GM19043 (cell line): ENCODE measurements at regions not wholly inside any gene's neighbourhood (a gene's known extent, or its start where the extent isn't known, plus 50 kb on each side); places are given as distances from the start of the nearest gene placed in this dataset.
"Not testable (repeated sequence)": the region's sequence is repeated elsewhere in the genome, so short reads cannot be mapped to it uniquely, and the experiment has no call there.

ENCODE experiments used
- ATAC-seq: cut with Tn5 transposase; IDR thresholded peaks from one replicate; pipeline ENCODE4 v1.9.1; 2021; ENCODE audit warnings: low read depth; ENCODE audit not compliant: unreplicated experiment

DNA sequence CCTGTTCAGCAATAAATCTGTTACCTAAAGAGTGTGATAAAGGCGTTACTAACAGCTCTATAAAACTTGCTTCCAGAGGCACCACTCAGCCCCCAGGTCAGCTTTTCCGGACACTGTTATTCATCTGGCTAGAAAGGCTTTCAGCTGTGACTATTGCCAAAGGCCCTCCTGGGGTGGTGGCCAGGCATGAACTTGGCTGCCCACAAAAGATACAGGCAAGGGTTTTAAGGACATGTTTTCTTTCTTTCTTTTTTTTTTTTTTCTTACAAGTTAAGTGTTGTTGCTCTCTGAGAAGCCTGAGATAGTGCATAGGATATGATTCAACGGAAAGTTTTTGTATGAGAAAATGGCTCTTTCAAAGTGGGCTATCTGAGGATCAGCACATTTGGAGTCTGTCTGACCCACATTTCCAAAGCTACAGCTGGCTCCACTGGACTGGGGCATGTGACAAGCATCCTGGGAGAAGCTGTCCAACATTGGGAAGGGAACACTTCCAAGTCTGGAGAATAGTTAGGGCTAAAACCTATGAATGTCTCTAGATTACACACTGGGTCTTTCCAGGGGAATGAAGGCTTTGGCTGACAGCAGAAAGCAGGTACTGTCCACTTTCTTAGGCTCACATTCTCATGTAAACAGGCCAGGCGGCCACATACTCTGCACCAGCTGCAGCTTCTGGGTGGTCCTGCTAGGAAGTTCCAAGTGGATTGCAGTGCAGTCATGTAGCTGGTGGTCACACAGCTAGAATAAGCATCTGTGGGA, 639.7 kb downstream of the LMO4 start:
- ATAC-seq, result no peak

- no peak for ATAC-seq
Observed at GRCh38 chr1:87969040-87969439, 640.4 kb downstream of the LMO4 start.

DNA sequence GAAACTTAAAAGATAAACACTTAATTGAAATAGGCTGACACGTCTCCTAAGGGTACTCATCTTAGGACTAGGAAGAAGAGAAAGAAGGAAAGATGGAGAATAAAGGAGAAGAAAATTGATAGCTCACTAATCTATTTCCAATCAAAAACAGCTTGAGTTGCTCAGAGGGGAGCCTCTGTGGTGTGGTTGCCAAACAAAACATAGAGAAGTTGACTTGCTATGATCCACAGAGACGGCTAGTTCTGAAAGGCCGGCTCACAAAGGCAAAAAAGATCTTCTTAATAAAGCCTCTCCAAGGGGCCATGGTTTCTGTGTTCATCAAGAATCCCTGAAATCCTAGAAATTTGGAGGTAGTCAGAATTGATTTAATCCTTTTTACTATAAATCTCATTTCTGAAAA, 644.1 kb downstream of the LMO4 start:
- ATAC-seq, result no peak

DNA sequence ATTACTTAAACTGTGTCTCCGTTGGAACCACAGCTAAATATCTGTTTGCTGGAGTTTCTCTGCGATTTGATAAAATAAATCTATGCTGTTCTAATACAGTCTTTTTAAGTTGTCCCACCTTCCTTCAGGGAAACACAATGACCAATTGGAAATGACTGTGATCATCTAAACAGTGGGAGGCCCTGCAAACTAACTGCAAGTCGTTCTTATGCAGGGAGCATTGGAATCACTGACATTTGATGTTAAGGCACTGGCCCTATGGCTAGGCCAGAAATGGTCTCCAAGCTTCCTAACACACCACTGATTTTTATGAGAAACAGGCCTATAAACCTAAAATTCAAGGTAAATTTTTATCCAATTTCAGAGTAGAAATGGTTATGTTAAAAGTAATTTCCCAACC, 645.2 kb downstream of the LMO4 start:
- ATAC-seq, result no peak

DNA sequence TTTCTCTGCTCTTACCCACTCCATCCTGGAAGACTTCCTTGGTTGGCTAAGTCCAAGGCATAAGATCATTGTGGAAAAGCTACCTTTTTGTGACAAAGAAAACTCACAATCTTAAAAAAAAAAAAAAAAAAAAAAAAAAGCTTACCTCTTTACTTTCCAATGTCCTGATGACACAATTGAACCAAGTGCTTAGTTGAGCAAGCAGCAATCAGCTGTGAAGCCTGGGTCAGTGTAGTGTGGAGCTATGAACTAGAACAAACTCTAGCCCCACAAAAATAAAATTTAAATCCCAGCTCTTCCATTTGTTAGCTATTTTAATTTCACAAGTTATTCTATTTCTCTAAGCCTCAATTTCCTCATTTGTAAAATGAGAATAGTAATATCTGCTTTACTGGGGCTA, 647.6 kb downstream of the LMO4 start:
- ATAC-seq, result no peak

DNA sequence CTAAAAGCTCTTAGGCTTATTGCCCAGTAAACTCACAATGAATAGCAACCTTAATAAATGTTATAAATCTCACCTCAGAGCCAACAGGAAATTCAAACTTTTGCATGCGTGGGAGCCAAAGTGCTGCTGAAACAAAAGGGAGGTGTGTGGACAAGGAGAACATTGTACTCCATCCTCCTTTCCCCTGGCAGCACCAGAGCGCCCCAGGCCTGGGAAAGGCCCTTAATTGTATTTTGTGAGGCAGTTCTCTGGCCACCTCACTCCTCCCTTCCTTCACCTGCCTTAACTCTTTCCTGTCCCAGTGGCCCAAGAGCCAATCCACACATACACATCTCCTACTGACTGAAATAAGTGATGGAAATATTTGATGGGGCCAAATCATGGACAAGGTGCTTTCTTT, 648.5 kb downstream of the LMO4 start:
- no peak for ATAC-seq

DNA sequence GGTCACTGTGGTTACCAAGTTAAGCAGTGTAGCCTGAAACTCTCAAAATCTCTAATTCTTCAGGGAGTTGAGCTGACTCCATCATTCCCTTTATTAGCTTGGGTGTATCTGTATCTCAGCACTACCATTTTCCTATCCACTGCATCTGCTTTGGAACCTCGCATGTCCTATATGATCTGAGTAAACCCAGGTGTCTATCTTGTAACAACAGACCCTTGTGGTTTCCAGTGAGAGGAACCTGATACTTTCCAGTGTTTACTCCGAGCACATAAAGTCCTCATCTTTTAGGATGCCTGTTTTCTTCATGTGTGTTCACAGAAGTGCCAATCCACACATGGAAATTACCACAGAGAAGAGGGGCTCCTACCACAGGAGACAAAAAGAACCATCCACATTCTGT, 650.4 kb downstream of the LMO4 start:
- ATAC-seq, result no peak

GRCh38 chr1:87980494-87980893, 651.8 kb downstream of the LMO4 start:
- no peak for ATAC-seq

- no peak for ATAC-seq
Observed at GRCh38 chr1:87981386-87981785, 652.7 kb downstream of the LMO4 start.

GRCh38 chr1:87981810-87982209, 653.1 kb downstream of the LMO4 start:
- no peak for ATAC-seq

- ATAC-seq, result no peak
Observed at GRCh38 chr1:87983841-87984240, 655.2 kb downstream of the LMO4 start.

DNA sequence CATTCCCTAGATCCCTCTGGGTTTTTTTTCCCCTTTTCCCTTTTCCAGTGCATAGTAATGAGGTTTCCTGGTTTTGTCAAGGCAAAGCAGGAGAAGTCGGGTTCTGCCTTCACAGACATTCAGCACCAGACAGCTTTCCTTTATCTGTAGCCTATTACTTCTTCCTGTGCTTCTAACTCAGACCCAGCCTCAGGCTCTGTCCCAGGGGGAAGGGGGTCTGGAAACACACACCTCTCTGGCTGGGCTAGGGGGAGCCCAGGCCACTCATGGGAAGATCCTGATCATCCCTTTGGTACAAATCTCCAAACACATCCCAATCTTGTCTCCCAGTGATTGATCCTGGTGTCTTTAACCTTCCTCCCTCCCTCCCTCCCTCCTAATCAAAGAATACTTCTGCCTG, 656.4 kb downstream of the LMO4 start:
- ATAC-seq, result no peak

DNA sequence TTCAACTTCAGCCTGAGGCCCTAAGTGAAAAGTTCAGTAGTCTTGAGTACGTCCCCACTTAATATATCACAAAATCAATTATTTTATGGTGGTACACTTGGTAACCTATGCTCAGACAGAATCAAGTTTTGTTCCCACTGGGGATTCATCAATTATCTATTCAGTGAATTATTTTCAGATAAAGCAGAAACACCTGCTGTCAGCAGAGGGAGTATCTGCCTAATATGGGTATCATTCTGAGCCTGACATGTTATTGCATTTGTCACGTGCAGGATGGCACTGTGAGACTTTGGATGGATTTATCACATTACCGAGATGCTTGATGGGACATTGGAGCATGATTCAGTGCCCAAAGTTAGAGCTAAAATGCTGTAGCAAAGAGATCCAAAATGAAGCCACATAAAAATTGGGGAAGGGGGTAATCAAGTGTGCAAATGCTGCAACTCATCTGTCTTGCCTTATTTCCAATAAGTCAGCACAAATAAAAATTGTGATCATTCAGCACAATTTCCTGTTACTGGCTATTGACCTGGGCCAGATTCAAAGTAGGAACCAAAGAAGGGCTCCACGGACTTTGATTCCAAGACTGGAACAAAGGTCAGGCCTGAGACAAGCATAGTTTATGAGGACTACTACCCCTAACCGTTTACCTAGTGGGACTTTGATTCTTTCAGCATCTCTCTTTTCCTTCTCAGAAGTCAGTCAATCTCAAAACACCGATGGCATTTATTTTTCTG, 657.6 kb downstream of the LMO4 start:
- ATAC-seq, result no peak

DNA sequence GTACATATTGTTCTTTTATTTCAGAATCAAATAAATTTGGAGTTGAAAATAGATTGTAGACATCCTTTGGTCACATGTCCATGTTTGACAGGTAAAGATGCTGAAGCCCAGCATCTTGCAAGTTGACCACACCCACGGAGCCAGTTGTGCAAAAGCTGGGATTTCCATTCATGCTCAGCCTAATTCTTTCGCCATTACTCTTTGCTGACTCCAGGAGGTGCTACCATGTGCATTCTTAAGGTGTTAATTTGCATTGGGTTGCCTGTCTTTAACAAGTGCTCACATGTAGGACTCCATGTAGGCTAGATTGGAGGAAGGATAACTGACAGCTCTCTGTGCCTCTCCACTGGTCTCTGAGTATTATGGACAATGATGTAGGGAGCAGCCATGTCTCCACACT, 660.7 kb downstream of the LMO4 start:
- ATAC-seq, result no peak

DNA sequence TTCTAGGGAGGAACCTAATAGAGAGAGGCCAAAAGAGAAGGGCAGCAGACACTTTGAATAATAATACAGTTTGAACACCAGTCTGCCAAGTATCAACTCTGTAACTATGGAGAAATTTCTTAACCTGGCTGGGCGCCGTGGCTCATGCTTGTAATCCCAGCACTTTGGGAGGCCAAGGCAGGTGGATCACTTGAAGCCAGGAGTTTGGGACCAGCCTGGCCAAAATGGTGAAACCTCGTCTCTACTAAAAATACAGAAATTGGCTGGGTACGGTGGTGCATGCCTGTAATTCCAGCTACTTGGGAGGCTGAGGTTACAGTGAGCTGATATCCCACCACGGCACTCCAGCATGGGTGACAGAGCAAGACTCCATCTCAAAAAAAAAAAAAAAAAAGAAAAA, 663.9 kb downstream of the LMO4 start:
- ATAC-seq, result not testable (repeated sequence)

- ATAC-seq, result no peak
Observed at GRCh38 chr1:87993051-87993450, 664.4 kb downstream of the LMO4 start.

DNA sequence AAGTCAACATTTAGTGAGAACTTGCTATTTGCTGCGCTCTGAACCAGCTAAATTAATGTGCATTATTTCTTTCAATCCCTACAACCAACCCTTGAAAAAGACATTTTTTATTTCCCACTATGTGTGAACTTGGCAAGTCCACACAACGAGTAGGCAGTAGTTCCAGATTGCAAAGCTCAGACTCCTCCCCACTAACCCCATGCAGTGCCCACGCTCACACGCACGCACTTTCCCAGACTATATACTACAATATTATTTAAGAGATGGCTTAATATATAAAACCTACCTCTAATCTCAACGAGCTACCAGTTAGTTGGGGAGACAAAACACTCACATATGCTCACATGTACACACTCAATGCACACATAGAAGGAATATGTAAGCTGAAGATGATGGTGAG, 671.2 kb downstream of the LMO4 start:
- ATAC-seq, result no peak

- no peak for ATAC-seq
Observed at GRCh38 chr1:88001460-88001859, 672.8 kb downstream of the LMO4 start.

GRCh38 chr1:88003255-88003654, 674.6 kb downstream of the LMO4 start:
- no peak for ATAC-seq

GRCh38 chr1:88009916-88010315, 674.2 kb upstream of the PKN2 start:
- no peak for ATAC-seq

DNA sequence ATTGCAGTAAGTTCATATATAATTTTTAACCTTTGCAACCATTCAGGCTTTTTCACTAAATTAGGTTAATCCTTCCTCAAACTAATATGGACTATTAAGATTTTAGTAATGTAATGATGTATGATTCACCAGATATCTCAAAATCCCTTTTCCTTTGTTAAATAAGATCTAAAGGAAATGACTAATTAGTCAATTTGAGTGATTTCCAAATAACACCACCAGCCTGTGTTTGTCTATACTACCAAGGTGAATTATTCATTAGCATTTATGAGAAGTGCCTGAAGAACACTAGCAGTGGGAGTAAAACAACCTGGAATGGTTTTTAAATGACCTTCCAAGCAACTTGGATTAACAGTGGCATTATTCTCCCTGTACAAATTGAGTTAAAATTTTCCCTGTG, 670.6 kb upstream of the PKN2 start:
- no peak for ATAC-seq

DNA sequence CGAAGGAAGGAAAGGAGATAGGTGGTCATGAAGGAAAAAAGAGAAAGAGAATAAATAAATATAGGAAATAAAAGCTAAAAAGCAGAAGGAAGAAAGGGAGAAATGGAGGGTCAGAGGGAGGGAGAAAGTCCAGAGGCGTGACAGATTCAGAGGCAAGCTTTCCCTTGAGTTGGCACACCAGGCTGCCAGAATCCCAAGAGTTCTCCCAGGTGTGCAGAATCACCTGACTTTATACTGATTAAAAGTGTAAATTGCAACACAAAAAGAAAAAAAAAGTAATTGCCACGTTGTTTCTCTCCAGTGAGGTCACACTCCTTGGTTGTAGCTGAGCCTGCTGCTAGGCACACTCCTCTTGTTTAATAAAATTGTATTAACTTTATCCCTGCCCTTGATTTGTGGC, 669.9 kb upstream of the PKN2 start:
- ATAC-seq, result no peak
